ENCODE measurements at regions not wholly inside any gene's neighbourhood (a gene's known extent, or its start where the extent isn't known, plus 50 kb on each side); places are given as distances from the start of the nearest gene placed in this dataset.
"Not testable (repeated sequence)": the region's sequence is repeated elsewhere in the genome, so short reads cannot be mapped to it uniquely, and the experiment has no call there.

GRCh38 chr6:57901445-57901844 is 584.0 kb downstream of the PRIM2 start:
- H3K14ac ChIP-seq (ENCODE audit: low read length); H2AK5ac ChIP-seq (ENCODE audit: low read depth, low read length); H2BK12ac ChIP-seq (ENCODE audit: low read length); H3K4me3 ChIP-seq (ENCODE audit: low read length in 2 of 2); H3K9ac ChIP-seq (ENCODE audit: low read depth, low read length, poor library complexity); H2AFZ ChIP-seq (ENCODE audit: low read length); H2BK5ac ChIP-seq (ENCODE audit: low read length); H2BK120ac ChIP-seq (ENCODE audit: low read depth, low read length); H3K4ac ChIP-seq (ENCODE audit: low read length); H3K27me3 ChIP-seq (ENCODE audit: control insufficient read depth in 3 of 3, insufficient read depth in 3 of 3, low read depth in 1 of 3, low read length in 3 of 3); H3K4me1 ChIP-seq (ENCODE audit: control insufficient read depth in 2 of 2, insufficient read depth in 1 of 2, low read depth in 1 of 2, low read length in 2 of 2); H3K18ac ChIP-seq (ENCODE audit: low read length); H3K36me3 ChIP-seq (replicated peaks in 1 of 2; ENCODE audit: control insufficient read depth in 2 of 2, insufficient read depth in 2 of 2, low read length in 2 of 2); H3K79me1 ChIP-seq (ENCODE audit: low read depth, low read length); H3K4me2 ChIP-seq (ENCODE audit: insufficient read depth, low read length, poor library complexity, severe bottlenecking); H2BK15ac ChIP-seq (ENCODE audit: low read length); H4K91ac ChIP-seq (ENCODE audit: low read depth, low read length, poor library complexity); H4K8ac ChIP-seq (ENCODE audit: low read depth, low read length); H3K9me3 ChIP-seq (replicated peaks in 1 of 2; ENCODE audit: control insufficient read depth in 2 of 2, insufficient read depth in 1 of 2, low read depth in 1 of 2, low read length in 2 of 2); DNase-seq (ENCODE audit: low spot score); H3K23ac ChIP-seq (ENCODE audit: low read depth, low read length, poor library complexity); H3K27ac ChIP-seq (replicated peaks; ENCODE audit: low read length): not testable (repeated sequence)
- WGBS, 2 donors (ENCODE audit: extremely low coverage in 2 of 2, insufficient read length in 2 of 2, insufficient replicate concordance in 1 of 2): no CpG with 5 or more reads among the region's 3 CpGs

- H2AK5ac ChIP-seq (ENCODE audit: low read depth, low read length); DNase-seq (ENCODE audit: low spot score); H4K8ac ChIP-seq (ENCODE audit: low read depth, low read length); H3K9ac ChIP-seq (ENCODE audit: low read depth, low read length, poor library complexity); H2BK120ac ChIP-seq (ENCODE audit: low read depth, low read length); H3K27me3 ChIP-seq (ENCODE audit: control insufficient read depth in 3 of 3, insufficient read depth in 3 of 3, low read depth in 1 of 3, low read length in 3 of 3); H3K23ac ChIP-seq (ENCODE audit: low read depth, low read length, poor library complexity); H3K18ac ChIP-seq (ENCODE audit: low read length); H3K14ac ChIP-seq (ENCODE audit: low read length); H3K4me2 ChIP-seq (ENCODE audit: insufficient read depth, low read length, poor library complexity, severe bottlenecking); H3K9me3 ChIP-seq (replicated peaks in 1 of 2; ENCODE audit: control insufficient read depth in 2 of 2, insufficient read depth in 1 of 2, low read depth in 1 of 2, low read length in 2 of 2); H2AFZ ChIP-seq (ENCODE audit: low read length); H3K4me3 ChIP-seq (ENCODE audit: low read length in 2 of 2); H3K4me1 ChIP-seq (ENCODE audit: control insufficient read depth in 2 of 2, insufficient read depth in 1 of 2, low read depth in 1 of 2, low read length in 2 of 2); H3K4ac ChIP-seq (ENCODE audit: low read length); H2BK5ac ChIP-seq (ENCODE audit: low read length); H3K36me3 ChIP-seq (replicated peaks in 1 of 2; ENCODE audit: control insufficient read depth in 2 of 2, insufficient read depth in 2 of 2, low read length in 2 of 2); H2BK15ac ChIP-seq (ENCODE audit: low read length); H2BK12ac ChIP-seq (ENCODE audit: low read length); H4K91ac ChIP-seq (ENCODE audit: low read depth, low read length, poor library complexity); H3K79me1 ChIP-seq (ENCODE audit: low read depth, low read length); H3K27ac ChIP-seq (replicated peaks; ENCODE audit: low read length): not testable (repeated sequence)
- no CpG with 5 or more reads among the region's 6 CpGs for WGBS, 2 donors (ENCODE audit: extremely low coverage in 2 of 2, insufficient read length in 2 of 2, insufficient replicate concordance in 1 of 2)
These were observed 586.9 kb downstream of the PRIM2 start for GRCh38 chr6:57904356-57904755.

- not testable (repeated sequence) for H3K9me3 ChIP-seq (replicated peaks in 1 of 2; ENCODE audit: control insufficient read depth in 2 of 2, insufficient read depth in 1 of 2, low read depth in 1 of 2, low read length in 2 of 2); H2BK15ac ChIP-seq (ENCODE audit: low read length); H3K79me1 ChIP-seq (ENCODE audit: low read depth, low read length); H3K18ac ChIP-seq (ENCODE audit: low read length); H3K4ac ChIP-seq (ENCODE audit: low read length); H2BK12ac ChIP-seq (ENCODE audit: low read length); H2BK120ac ChIP-seq (ENCODE audit: low read depth, low read length); H2AFZ ChIP-seq (ENCODE audit: low read length); H4K91ac ChIP-seq (ENCODE audit: low read depth, low read length, poor library complexity); H3K36me3 ChIP-seq (replicated peaks in 1 of 2; ENCODE audit: control insufficient read depth in 2 of 2, insufficient read depth in 2 of 2, low read length in 2 of 2); H3K27ac ChIP-seq (replicated peaks; ENCODE audit: low read length); H3K4me1 ChIP-seq (ENCODE audit: control insufficient read depth in 2 of 2, insufficient read depth in 1 of 2, low read depth in 1 of 2, low read length in 2 of 2); H4K8ac ChIP-seq (ENCODE audit: low read depth, low read length); H3K14ac ChIP-seq (ENCODE audit: low read length); H2BK5ac ChIP-seq (ENCODE audit: low read length); H3K27me3 ChIP-seq (ENCODE audit: control insufficient read depth in 3 of 3, insufficient read depth in 3 of 3, low read depth in 1 of 3, low read length in 3 of 3); H2AK5ac ChIP-seq (ENCODE audit: low read depth, low read length); H3K4me2 ChIP-seq (ENCODE audit: insufficient read depth, low read length, poor library complexity, severe bottlenecking); DNase-seq (ENCODE audit: low spot score); H3K23ac ChIP-seq (ENCODE audit: low read depth, low read length, poor library complexity); H3K9ac ChIP-seq (ENCODE audit: low read depth, low read length, poor library complexity); H3K4me3 ChIP-seq (ENCODE audit: low read length in 2 of 2)
These were observed 597.9 kb downstream of the PRIM2 start for GRCh38 chr6:57915300-57915699.

- H3K4me2 ChIP-seq (ENCODE audit: insufficient read depth, low read length, poor library complexity, severe bottlenecking); H4K91ac ChIP-seq (ENCODE audit: low read depth, low read length, poor library complexity); H3K79me1 ChIP-seq (ENCODE audit: low read depth, low read length); H3K4ac ChIP-seq (ENCODE audit: low read length); H2AK5ac ChIP-seq (ENCODE audit: low read depth, low read length); H3K27ac ChIP-seq (replicated peaks; ENCODE audit: low read length); H3K23ac ChIP-seq (ENCODE audit: low read depth, low read length, poor library complexity); H2BK12ac ChIP-seq (ENCODE audit: low read length); H3K4me3 ChIP-seq (ENCODE audit: low read length in 2 of 2); H2BK15ac ChIP-seq (ENCODE audit: low read length); H3K9me3 ChIP-seq (replicated peaks in 1 of 2; ENCODE audit: control insufficient read depth in 2 of 2, insufficient read depth in 1 of 2, low read depth in 1 of 2, low read length in 2 of 2); H3K27me3 ChIP-seq (ENCODE audit: control insufficient read depth in 3 of 3, insufficient read depth in 3 of 3, low read depth in 1 of 3, low read length in 3 of 3); H2AFZ ChIP-seq (ENCODE audit: low read length); DNase-seq (ENCODE audit: low spot score); H2BK120ac ChIP-seq (ENCODE audit: low read depth, low read length); H3K14ac ChIP-seq (ENCODE audit: low read length); H3K4me1 ChIP-seq (ENCODE audit: control insufficient read depth in 2 of 2, insufficient read depth in 1 of 2, low read depth in 1 of 2, low read length in 2 of 2); H4K8ac ChIP-seq (ENCODE audit: low read depth, low read length); H3K18ac ChIP-seq (ENCODE audit: low read length); H3K9ac ChIP-seq (ENCODE audit: low read depth, low read length, poor library complexity); H2BK5ac ChIP-seq (ENCODE audit: low read length): not testable (repeated sequence)
- H3K36me3 ChIP-seq (replicated peaks in 1 of 2; ENCODE audit: control insufficient read depth in 2 of 2, insufficient read depth in 2 of 2, low read length in 2 of 2): peaks cover 0 to 14% of the 10 kb centered on the region in 2 donors
- no CpG with 5 or more reads among the region's 2 CpGs for WGBS, 2 donors (ENCODE audit: extremely low coverage in 2 of 2, insufficient read length in 2 of 2, insufficient replicate concordance in 1 of 2)
These were observed 625.5 kb downstream of the PRIM2 start for GRCh38 chr6:57942966-57943365.
